SIG-M5 treated with dmso at 0.1 percent for 504 hours (cell line): ENCODE measurements at regions not wholly inside any gene's neighbourhood (a gene's known extent, or its start where the extent isn't known, plus 50 kb on each side); places are given as distances from the start of the nearest gene placed in this dataset.

Experiments used
- DNase-seq: peaks from one replicate; lab custom pipeline; 2025; ENCODE audit not compliant: unreplicated experiment; lab: John Stamatoyannopoulos, UW

GRCh38 chr6:163718537-163718936 is 304.0 kb downstream of the QKI start:
- no peak for DNase-seq

- no peak for DNase-seq
Measured at GRCh38 chr6:163717106-163717764, 302.7 kb downstream of the QKI start.

- no peak for DNase-seq
Measured at GRCh38 chr6:163716690-163717089, 302.2 kb downstream of the QKI start.

GRCh38 chr6:163715846-163716245 is 301.3 kb downstream of the QKI start:
- no peak for DNase-seq

GRCh38 chr6:163714179-163714578 is 299.7 kb downstream of the QKI start:
- DNase-seq, result no peak

- no peak for DNase-seq
Measured at GRCh38 chr6:163712981-163713380, 298.5 kb downstream of the QKI start.

- peak; percentile 66 for DNase-seq
Measured at GRCh38 chr6:163712566-163712961, 298.0 kb downstream of the QKI start.

- peak; percentile 85 for DNase-seq
Measured at GRCh38 chr6:163711615-163712565, 297.4 kb downstream of the QKI start.

GRCh38 chr6:163710532-163711470 is 296.3 kb downstream of the QKI start:
- DNase-seq, result no peak

- DNase-seq, result no peak
Measured at GRCh38 chr6:163709693-163710092, 295.2 kb downstream of the QKI start.

GRCh38 chr6:163709255-163709654 is 294.7 kb downstream of the QKI start:
- DNase-seq, result no peak

- DNase-seq, result no peak
Measured at GRCh38 chr6:163708466-163708865, 293.9 kb downstream of the QKI start.

GRCh38 chr6:163707387-163708355 is 293.2 kb downstream of the QKI start:
- DNase-seq, result no peak

- DNase-seq, result no peak
Measured at GRCh38 chr6:163706500-163707087, 292.1 kb downstream of the QKI start.

GRCh38 chr6:163705923-163706322 is 291.4 kb downstream of the QKI start:
- DNase-seq, result no peak

GRCh38 chr6:163702736-163703135 is 288.2 kb downstream of the QKI start:
- DNase-seq, result no peak

- DNase-seq, result no peak
Measured at GRCh38 chr6:163701762-163702161, 287.2 kb downstream of the QKI start.

GRCh38 chr6:163698086-163698485 is 283.6 kb downstream of the QKI start:
- no peak for DNase-seq

- peak; percentile 15 for DNase-seq
Measured at GRCh38 chr6:163696311-163696710, 281.8 kb downstream of the QKI start.

- no peak for DNase-seq
Measured at GRCh38 chr6:163695414-163695864, 280.9 kb downstream of the QKI start.
